Peyer's patch (tissue), 4 donors: ENCODE measurements at regions not wholly inside any gene's neighbourhood (a gene's known extent, or its start where the extent isn't known, plus 50 kb on each side); places are given as distances from the start of the nearest gene placed in this dataset.

Experiments
- DNase-seq, 3 donors: peaks; one replicate each; pipeline ENCODE4 v3.0.0-alpha.2; 2017 to 2019
- H3K27ac ChIP-seq, 4 donors: fragments of 200-600 bp; sonication (generic); one replicate each; pipeline ENCODE4 v1.5.1; 2016 to 2019
- H3K27me3 ChIP-seq, 2 donors: fragments of 200-600 bp; sonication (generic); one replicate each; pipeline ENCODE4 v1.5.1; 2019
- H3K36me3 ChIP-seq, 3 donors: fragments of 200-600 bp; sonication (generic); one replicate each; pipeline ENCODE4 v1.5.1; 2016 to 2019
- H3K4me1 ChIP-seq, 4 donors: fragments of 200-600 bp; sonication (generic); one replicate each; pipeline ENCODE4 v1.5.1; 2016 to 2019
- H3K4me3 ChIP-seq, 4 donors: fragments of 200-600 bp; sonication (generic); 1 replicate in 3 of 4; 2 replicates in 1 of 4; pipeline ENCODE4 v1.5.1; 2016 to 2019; ENCODE audit warnings: mild to moderate bottlenecking in 1 of 4
- H3K9me3 ChIP-seq, 4 donors: fragments of 200-600 bp; sonication (generic); one replicate each; pipeline ENCODE4 v1.5.1; 2016 to 2019; ENCODE audit warnings: mild to moderate bottlenecking in 1 of 4
- CTCF ChIP-seq, 6 experiments: fragments of 450-650 bp in 4 of 6; fragments of 200-600 bp in 2 of 6; sonication (generic) in 1 of 6; IDR thresholded peaks; one replicate each; pipeline ENCODE4 v1.5.1; 2017 to 2019; ENCODE audit warnings: antibody characterized with exemption in 6 of 6, mild to moderate bottlenecking in 3 of 6, moderate library complexity in 1 of 6
- POLR2A ChIP-seq, 2 donors: fragments of 450-650 bp; IDR thresholded peaks; one replicate each; pipeline ENCODE4 v1.5.1; 2017; ENCODE audit warnings: antibody characterized with exemption in 2 of 2, mild to moderate bottlenecking in 2 of 2, moderate library complexity in 2 of 2
- small RNA-seq, 2 donors: library from RNA; depleted of rRNA; stranded (forward); fragments of <200 nt; gene quantifications; one replicate each; pipeline ENCODE3, GENCODE V24; 2016

DNA sequence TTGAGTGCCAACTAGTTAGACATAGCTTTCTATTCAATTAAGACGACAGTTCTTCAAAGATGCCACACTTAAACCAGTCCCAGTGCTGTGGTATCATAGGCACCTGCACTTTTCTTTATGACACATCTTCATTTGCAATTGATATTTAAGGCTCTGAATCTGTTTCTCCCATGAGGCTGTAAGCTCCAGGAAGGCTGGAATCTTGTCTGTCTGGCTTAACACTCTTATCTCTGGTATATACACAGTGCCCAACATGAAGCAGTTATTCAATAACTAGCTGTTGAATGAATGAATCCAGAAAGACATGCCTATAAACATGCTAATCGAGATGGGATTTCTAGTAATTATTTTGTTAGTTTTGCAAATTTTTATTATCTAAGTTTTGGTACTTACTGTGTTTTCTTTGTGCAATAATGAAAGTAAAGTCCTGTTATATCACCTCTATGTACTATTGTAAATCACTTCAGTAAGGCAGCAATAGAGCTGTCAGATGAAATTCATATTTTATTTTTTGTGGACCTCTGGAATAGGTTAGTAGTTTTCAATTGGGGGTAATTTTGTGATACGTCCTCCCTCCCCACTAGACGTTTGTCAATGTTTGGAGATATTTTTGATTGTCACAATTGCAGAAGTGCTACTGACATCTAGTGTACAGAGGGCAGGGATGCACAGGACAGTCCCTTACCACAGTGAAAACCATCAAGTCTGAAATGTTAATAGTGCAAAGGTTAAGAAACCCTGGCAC is 51.3 kb upstream of the STEAP4 start:
- no peak for TF ChIP-seq POLR2A (IDR thresholded peaks at IDR 0.05)
- peak in 4 of 6 experiments; percentile 21 to 50 (median 46) for TF ChIP-seq CTCF (IDR thresholded peaks at IDR 0.05)
- Histone ChIP-seq H3K4me3 (peak overlapping the region in 2 of 4 donors; percentile 9 to 20), H3K27ac (no peak overlapping the region), H3K4me1 (peaks cover 0 to 4% (median 0%) of the 10 kb centered on the region in 4 donors), H3K27me3 (no peaks in the 10 kb centered on the region), H3K36me3 (no peaks in the 10 kb centered on the region), H3K9me3 (no peaks in the 10 kb centered on the region)
- no peak for DNase-seq

- DNase-seq = no peak
- H3K4me3 ChIP-seq = no peak overlapping the region
- H3K9me3 ChIP-seq = no peaks in the 10 kb centered on the region
- H3K4me1 ChIP-seq = peaks cover 0 to 4% (median 0%) of the 10 kb centered on the region in 4 donors
- H3K36me3 ChIP-seq = no peaks in the 10 kb centered on the region
- no peak overlapping the region for H3K27ac ChIP-seq
- H3K27me3 ChIP-seq = no peaks in the 10 kb centered on the region
- TF ChIP-seq CTCF (IDR thresholded peaks at IDR 0.05) = peak in 3 of 6 experiments; percentile 15 to 27 (median 23)
- no peak for TF ChIP-seq POLR2A (IDR thresholded peaks at IDR 0.05)
Measured at GRCh38 chr7:88357294-88357693, 50.6 kb upstream of the STEAP4 start.

Small RNA genes lying in the stretch of these regions (small RNA-seq; reads per million reads assigned to genes)
- gene EIF4A1P13 (0 reads per million in 2 donors), gene RF00272 (0 reads per million in 2 donors)
